ENCODE measurements at regions not wholly inside any gene's neighbourhood (a gene's known extent, or its start where the extent isn't known, plus 50 kb on each side); places are given as distances from the start of the nearest gene placed in this dataset.

GRCh38 chr7:79862447-79863210 lies 272.0 kb upstream of the GNAI1 start:
- DNase-seq: no peak

GRCh38 chr7:79855172-79855571 lies 279.5 kb upstream of the GNAI1 start:
- DNase-seq: no peak

GRCh38 chr7:79854621-79855020 lies 280.0 kb upstream of the GNAI1 start:
- no peak for DNase-seq

GRCh38 chr7:79837915-79838314 lies 296.7 kb upstream of the GNAI1 start:
- DNase-seq: no peak

GRCh38 chr7:79833616-79834015 lies 301.0 kb upstream of the GNAI1 start:
- no peak for DNase-seq

- peak; percentile 1 for DNase-seq
These were observed 305.8 kb upstream of the GNAI1 start for GRCh38 chr7:79828866-79829265.

- DNase-seq: peak; percentile 74
These were observed 311.2 kb upstream of the GNAI1 start for GRCh38 chr7:79823246-79823951.

- no peak for DNase-seq
These were observed 311.9 kb upstream of the GNAI1 start for GRCh38 chr7:79822620-79823240.

GRCh38 chr7:79820387-79820786 lies 314.2 kb upstream of the GNAI1 start:
- DNase-seq: peak; percentile 85

GRCh38 chr7:79810916-79811315 lies 323.7 kb upstream of the GNAI1 start:
- no peak for DNase-seq

- DNase-seq: peak; percentile 53
These were observed 328.4 kb upstream of the GNAI1 start for GRCh38 chr7:79806161-79806734.

- no peak for DNase-seq
These were observed 337.3 kb upstream of the MAGI2 start for GRCh38 chr7:79790656-79791262.

- peak; percentile 86 for DNase-seq
These were observed 336.3 kb upstream of the MAGI2 start for GRCh38 chr7:79789584-79790345.

- peak; percentile 46 for DNase-seq
These were observed 334.2 kb upstream of the MAGI2 start for GRCh38 chr7:79787623-79788022.

- no peak for DNase-seq
These were observed 333.6 kb upstream of the MAGI2 start for GRCh38 chr7:79787096-79787495.

- DNase-seq: no peak
These were observed 332.7 kb upstream of the MAGI2 start for GRCh38 chr7:79786187-79786586.

- peak; percentile 49 for DNase-seq
These were observed 332.1 kb upstream of the MAGI2 start for GRCh38 chr7:79785556-79785955.

- no peak for DNase-seq
These were observed 329.4 kb upstream of the MAGI2 start for GRCh38 chr7:79782906-79783305.

- no peak for DNase-seq
These were observed 328.8 kb upstream of the MAGI2 start for GRCh38 chr7:79782256-79782655.

GRCh38 chr7:79781716-79782115 lies 328.2 kb upstream of the MAGI2 start:
- no peak for DNase-seq

GRCh38 chr7:79778786-79779770 lies 325.6 kb upstream of the MAGI2 start:
- peak; percentile 95 for DNase-seq

Measured in fibroblast of upper back skin (primary cell).